Brain pericyte (primary cell): ENCODE measurements at regions not wholly inside any gene's neighbourhood (a gene's known extent, or its start where the extent isn't known, plus 50 kb on each side); places are given as distances from the start of the nearest gene placed in this dataset.

Experiments used
- DNase-seq: peaks from one replicate; pipeline ENCODE4 v3.0.0-alpha.2; 2012; ENCODE audit warnings: low read depth, low spot score

DNA sequence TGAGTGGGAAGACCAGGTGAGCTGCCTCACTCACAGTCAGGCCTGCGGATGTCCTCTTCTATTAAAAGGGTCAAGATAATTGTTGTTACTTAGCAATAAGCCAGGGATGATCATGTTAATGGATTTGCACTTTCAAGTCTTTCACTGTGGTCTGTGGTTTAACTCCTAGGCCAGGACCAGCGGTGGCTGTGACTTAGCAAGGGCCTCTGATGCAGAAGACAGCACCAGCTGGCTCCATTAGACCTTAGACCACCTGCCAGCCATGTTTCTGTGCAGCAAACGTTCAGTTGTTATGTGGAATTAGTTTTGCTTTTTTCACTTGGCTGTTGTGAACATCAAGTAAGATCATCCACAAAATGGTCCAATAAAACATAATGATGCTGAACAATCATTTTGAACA lies 537.3 kb downstream of the TNS3 start:
- DNase-seq = no peak

DNA sequence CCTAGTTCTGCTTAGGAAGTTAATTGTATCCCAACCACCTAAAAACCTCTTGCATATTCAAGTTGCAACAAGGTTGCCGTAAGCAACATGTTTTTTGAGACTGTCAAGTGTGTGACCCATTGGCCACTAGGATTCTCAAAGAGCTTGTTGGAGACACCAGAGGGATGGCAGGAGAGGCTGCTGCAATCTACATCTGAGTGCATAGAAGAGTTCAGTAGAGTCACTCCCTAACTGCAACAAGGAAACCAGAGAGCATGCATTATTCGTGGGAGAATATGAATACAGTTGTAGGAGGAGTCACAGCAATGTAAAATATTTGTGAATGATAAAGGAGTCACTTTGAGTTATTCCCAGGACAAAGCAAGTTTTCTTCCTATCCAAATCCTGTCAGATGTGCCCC lies 538.6 kb downstream of the TNS3 start:
- no peak for DNase-seq

DNA sequence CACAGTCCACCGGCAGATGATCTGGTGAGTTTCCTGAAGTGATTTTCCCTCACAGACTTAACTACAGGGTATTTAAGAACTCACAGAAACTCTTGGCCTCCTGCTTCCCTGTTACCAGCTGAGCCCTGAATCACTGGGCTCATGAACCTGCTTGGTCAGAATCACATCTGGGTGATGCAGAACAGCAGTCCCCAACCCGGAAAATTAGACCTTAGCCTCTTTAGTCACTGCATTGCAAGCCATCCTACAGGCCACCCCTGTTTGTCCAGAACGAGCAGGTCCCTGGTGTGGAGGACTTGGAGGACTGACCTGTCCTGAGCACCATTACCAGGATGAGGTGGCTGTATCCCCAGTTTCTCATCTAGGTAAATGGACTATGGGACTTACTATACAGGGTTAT lies 539.2 kb downstream of the TNS3 start:
- DNase-seq = no peak

DNA sequence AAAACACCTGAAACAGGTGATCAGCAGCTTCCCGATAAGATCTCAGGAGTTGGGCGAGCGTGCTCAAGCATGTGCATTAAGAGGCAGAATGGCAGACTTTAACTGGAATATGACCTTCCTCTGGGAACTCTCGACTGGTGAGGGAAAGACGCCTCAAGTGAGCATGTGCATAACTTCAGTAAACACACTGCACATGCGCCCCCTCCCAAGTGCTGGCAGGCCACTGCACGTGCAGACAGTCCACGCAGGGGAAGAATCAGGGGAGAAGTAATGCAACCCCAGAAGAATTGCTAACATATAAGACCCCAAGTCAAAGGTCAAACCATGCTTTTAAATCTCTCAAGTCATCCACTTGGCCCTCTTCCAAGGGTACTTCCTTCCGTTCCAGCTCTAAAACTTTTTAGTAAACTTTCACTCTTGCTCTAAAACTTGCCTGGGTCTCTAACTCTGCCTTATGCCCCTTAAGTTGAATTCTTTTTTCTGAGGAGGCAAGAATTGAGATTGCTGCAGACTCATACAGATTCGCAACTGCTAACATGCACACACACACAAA lies 541.0 kb downstream of the TNS3 start:
- DNase-seq = no peak

DNA sequence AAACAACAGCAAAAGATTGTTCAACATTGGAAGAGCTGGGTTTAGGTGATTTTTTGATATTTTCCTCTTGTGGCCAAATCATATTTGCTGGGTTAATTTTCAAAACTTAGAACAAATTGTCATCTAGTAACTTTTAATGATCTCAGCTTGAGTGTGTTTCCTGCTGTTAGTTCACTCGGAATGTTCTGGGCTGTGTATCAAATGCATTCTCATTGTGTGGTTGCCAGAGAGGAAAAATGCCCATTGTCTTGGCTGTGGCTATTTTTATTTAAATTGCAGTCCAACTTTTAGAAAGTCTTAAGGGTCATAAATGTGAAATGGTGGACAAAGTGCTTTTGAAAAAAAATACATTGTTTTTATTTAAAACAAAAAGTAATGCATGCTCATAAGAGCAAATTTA lies 542.0 kb downstream of the TNS3 start:
- no peak for DNase-seq

DNA sequence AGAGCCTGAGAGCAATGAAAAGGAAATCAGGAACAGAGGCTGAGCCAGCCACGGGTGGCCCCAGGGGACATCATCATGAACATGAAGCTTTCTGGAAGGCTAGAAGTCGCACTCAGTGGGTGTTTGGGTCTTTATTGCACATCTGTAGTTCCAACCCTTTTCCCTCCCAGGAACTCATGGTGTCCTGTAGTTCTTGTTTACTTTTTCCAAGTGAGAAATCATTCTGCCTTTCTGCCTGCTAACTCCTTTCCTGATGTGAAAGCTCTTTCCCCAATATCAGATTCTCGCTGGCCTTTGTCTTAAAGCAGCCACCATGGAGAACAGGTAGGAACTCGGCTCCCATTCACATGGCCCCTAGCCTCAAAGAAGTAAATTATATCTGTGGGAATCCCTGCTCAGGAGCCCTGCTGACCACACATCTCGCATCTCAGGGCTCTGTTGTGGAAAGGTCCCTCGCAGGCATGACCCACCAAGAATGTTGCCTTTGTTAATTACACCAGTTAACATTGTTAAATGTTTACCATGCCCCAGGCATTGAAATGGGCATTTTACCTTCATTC lies 542.7 kb downstream of the TNS3 start:
- DNase-seq = no peak

DNA sequence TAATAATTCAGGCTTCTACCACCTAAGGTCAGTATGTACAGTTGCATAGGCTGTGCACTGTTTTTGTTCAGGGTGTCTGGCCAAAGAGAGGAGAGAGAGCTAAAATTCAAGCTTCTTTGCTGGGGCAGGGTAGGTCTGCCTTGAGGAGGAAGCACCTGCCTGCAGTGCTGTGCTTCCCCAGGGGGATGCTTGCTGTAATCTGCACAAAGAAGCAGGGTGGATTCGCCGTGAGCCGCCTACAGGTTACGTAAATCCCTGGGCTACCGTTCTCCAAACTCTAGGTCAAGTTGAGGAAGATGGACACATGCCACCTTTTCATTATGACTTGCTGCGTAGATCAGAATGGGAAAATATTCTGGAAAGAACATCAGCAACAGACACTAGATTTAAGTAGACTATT lies 543.3 kb downstream of the TNS3 start:
- no peak for DNase-seq

DNA sequence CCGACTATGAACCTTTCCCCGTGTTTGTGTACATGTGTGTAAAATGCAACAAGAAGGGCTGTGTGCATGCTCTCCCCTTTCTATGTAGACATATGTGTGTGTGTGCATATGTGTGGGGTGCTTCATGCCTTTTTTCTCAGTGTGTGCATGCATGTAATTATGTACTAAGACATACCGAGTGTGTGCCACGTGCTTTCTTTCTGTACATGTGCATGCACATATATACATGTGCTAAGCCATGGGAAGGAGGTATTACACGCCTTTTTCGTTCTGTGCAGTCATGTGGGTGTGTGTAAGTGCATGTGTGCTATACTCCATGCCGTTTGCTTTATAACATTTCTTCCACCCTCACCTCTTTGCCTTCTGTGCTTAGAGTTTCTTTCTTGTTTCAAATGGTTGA lies 544.3 kb downstream of the TNS3 start:
- no peak for DNase-seq

DNA sequence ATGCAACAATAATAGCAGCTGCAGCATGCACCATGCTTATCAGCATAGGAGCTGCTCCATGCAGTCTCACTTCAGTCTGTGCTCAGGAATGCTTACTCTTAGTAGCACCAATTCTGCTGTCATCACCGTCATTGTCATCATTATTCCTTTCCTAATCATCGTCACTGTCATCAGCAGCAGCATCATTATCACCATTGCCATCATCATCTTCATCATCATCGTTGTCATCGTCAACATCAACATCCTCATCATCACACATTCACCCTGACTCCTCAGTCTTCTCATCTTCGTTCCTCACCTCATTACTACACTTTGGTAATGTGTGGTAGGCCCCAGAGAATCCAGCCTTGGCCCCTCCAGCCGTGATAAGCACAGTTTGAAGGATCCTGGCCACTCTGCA lies 545.0 kb downstream of the TNS3 start:
- DNase-seq = no peak

DNA sequence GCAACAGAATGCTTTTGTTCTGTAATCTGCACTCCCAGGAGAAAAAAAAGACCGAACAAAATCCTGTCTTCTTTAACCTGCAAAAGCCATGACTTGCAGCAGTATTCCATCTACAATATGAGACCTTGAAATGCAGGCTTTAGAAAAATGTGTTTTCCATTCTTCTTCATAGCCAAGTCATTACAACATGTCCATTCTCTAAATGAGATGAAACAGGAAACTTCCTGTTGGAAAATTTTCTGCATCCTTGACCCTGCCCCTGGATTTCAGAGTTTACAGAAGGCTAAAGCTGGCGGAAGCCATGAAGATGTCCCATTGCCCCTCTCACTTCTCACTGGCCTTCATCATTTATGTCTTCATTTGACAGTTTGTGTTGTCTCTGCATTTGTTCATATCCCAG lies 546.4 kb downstream of the TNS3 start:
- DNase-seq = no peak

DNA sequence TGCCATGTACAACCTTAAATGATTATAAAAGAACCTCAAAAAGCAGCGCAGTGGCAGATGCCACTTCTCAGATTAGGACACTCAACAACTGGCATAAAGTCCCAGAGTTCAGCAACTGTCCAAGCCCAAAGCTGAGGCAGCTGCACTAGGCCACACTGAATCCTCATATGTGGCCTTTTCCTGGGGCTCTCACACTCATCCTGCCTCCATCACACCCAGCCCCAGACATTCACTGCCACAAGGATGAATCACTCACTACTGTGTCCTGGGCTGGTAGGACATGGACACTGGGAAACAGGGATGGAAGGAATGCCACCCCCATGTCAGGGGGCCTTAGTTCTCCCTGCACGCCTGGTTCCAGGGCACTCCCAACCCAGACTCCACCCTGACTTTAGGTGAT lies 547.7 kb downstream of the TNS3 start:
- DNase-seq = no peak

DNA sequence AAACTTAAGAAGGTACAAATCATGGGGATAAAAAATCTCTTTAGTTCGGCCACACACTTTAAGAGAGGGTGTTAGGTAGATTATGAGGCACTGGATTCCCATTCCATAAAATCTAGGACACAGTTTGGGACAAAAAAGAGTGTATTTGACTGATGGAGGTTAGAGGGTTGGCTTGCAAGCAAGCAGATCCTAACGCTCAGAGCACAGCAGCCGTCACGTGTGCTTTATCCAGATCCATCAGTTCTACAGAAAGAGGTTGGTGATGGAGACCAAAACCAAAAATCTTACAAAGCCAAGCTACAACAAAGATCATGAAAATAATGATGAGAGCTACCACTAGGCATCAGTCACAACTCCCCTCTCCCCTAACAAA lies 549.4 kb downstream of the TNS3 start:
- no peak for DNase-seq

DNA sequence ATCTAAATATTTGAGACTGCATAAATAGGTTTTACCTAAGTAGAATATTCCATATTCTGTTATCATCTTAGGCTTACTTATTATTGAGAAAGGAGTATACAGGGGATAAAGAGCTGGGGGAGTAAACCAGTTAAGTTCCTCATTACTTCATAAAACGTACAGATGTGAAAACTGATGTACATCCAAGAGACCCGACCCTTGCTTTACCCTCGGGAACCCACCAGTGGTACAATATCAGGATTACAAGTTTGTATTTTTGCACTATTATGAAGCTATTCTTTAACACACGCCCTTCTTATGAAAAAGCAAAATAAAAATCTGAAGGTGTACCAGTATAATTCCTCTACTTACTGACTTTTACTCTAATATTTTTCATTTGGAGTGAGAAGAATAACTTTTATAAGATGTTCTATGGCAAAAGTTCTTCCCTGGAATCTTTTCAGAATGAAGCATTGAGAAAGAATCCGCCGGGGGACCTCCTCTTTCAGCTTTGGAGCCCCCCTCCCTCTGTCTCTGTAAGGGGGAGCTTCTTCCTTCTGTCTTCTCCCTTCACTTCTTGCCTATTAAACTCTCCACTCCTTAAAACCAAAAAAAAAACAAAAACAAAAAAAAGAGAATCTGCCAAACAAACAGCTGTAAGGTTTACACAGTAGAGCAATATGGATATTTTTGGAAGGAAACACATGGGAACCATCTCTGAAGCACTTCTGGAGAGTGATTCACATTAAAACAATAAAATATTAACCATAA lies 550.0 kb downstream of the TNS3 start:
- no peak for DNase-seq

DNA sequence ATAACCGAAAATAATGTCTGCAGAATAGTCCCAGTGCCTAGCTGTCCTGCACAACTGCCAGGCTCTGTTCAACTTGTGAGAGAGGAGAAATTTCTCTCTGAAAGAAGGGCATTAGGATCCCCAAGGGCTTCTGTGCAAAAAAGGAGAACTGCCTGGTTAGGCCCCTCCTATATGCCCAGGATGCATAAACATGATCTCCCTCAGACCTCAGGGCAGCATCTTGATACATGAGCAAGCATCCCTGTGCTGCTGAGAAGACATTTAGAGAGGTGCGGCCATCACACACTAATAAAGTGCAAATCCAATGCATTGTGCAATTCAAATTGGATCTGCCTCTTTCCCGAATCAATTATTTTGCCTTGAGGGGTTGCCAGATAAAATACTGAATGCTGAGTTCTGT lies 553.6 kb downstream of the TNS3 start:
- DNase-seq = no peak

DNA sequence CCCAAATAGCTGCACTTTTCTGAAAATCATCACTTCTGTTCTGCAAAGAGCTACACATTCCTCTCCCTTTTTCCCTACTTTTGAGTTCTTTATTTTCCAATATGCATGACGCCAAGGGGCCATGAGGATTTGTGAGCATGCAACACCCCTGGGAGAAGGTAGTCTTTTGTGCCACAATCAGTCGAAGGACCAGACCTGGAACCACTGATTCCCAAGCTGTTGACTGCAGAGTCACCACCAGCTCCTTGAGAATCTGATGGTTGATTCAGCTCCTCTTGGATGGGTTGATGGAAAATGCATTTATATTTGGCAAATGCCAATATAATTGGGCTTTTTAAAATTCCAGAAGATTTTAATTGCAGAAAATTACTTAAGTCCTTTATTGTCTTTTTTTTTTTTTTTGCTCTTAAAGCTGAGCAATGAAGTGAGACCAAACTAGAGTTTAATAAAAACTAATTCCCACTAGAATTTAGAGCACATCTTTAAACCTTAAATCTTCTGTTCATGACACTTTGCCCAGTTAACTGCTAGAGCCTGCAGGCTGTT lies 554.1 kb downstream of the TNS3 start:
- no peak for DNase-seq

DNA sequence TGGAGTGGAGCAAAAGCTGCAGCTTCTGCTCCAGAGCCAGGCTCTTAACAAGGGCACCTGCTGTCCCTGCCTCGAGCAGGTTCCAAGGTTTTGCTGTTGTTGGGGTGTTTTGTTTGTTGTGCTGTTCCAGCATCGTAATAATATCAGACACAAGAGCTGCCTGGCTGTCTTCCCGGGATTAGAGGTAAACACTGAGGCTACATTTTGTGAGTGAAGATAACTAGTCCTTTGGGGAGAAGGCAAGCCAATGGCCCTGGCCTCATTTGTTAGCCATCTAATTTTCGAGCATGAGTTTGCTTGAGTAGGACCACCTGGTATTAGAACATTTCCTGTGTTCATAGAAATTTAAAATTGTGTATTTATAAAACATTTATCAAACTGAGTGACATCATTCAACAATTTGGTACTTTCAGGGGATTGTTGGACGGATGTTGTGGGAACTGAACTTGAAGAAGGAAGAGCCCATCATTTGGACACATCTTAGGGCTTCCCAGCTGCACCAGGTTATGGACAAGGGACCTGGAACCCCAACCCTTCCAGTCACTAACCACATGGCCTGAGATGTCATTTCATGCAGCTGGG lies 555.0 kb downstream of the TNS3 start:
- no peak for DNase-seq

DNA sequence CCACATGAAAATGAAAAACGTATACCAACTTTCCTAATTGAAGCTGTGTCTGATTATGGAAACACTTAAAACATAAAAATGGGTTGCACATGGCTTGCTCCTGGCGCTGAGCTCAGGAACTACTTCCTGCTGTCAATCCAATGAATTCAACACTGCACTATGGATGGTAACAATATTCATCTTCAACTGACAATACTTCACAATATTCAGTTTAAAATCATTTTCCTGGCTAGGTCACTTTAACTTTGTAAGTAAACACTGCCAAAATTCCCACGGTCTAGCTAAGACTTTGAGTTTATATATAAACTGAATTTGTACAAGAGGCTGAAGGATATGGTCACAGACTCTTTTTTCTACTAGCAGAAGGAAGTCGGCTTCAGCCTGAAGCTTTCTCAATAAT lies 556.9 kb downstream of the TNS3 start:
- DNase-seq = no peak

DNA sequence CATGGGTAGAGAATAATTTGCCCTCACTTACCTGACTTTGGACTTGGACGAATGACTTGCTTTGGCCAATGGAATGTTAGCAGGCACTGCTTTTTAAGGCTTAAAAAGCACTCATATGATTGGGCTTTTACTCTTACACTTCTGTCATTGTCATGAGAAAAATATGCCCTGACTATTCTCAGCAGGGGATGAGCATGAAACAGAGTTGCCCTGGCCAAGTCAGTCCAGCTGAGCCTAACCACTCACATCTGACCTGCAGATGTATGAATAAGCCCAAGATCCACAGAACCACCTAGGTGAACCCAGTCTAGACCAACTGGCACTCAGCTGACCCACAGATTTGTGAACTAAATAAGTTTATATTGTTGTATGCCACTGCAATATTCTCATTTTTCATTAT lies 573.5 kb downstream of the TNS3 start:
- no peak for DNase-seq

DNA sequence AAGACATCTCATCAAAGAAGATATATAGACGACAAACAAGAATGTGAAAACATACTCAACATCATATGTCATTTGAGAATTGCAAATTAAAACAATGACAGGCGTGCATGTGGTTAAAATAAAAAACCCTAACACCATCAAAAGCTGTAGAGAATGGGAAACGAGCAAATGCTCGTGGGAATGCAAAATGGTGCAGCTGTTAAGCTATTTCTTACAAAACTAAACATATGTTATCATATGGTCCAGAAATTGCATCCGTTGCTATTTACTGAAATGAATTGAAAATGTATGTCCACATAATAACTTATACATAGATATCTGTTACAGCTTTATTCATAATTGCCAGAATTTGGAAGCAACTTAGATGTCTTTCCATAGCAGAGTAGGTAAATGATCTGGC lies 574.4 kb downstream of the TNS3 start:
- no peak for DNase-seq

DNA sequence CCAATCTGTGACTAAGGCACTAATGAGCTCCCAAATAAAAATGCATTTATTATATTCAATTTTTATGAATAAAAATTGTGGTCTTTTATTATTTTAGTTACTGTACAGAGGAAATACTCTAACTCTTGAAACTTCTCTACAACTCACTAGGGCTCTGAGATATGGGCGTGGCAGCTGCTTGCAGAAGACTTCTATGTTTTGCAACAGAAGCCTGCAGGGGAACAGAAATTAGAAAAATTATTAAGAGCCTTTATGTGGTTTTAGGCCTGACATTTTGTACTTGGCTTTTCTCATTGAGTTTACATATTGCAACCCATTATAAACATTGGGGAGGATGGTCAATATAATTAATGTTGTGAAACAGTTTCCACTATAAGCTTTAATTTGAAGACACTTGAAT lies 581.4 kb downstream of the TNS3 start:
- no peak for DNase-seq

DNA sequence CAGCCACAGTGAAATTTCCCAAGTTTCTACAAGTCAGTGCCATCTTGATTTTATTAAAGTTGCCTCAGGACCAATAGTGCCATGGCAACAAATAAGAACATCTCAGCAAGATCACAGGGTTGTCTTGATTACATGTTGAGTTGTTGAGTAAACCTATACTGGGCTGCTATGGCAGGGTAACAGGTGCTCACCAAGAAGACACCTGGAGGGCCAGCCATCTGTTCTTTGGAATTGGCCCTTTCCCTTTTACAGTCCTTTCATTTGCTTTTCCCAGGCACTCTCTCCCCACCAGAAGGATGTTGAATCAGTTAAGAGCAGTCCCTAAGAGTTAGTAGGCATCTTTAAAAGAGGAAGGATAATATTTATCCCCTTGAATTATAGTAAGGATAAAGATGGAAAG lies 582.0 kb downstream of the TNS3 start:
- DNase-seq = no peak

DNA sequence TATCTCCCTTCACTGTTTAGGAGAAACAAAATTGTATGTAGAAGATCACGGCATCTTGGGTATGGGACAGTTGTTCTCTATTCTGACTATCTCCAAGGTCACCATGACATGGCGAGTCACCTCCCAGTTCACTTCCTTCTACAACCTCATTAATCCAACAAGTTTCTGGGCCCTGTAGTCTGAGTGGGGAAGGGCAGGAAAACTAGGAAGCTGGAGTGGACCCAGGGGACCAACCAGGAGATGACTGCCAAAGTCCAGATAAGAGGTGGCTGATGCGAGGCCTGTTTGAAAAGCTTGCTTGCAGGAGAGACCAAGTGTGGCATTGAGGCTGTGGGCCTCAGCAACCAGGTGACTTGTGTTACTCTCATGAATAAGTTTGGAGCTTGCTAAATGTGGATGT lies 584.9 kb downstream of the TNS3 start:
- no peak for DNase-seq

DNA sequence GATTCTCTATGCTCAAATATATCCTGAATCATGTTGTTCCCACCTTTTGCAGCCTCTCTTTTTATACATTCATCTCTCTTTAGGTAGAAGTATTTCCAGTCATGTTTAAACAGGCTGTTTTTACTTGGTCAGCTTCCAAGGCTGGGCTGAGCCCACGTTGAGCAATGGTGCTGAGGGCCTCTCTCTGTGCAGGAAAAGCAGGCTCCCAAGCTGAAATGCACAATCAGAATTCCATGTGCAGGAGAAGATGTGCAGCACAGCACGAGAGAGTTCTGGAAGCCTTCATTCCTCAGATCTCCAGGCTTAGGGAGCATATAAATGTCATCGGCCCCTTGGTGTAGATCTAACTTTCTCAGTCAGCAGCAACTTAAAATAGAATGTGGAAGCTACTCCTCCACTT lies 588.5 kb downstream of the TNS3 start:
- DNase-seq = no peak
